ENCODE measurements at regions not wholly inside any gene's neighbourhood (a gene's known extent, or its start where the extent isn't known, plus 50 kb on each side); places are given as distances from the start of the nearest gene placed in this dataset.

DNA sequence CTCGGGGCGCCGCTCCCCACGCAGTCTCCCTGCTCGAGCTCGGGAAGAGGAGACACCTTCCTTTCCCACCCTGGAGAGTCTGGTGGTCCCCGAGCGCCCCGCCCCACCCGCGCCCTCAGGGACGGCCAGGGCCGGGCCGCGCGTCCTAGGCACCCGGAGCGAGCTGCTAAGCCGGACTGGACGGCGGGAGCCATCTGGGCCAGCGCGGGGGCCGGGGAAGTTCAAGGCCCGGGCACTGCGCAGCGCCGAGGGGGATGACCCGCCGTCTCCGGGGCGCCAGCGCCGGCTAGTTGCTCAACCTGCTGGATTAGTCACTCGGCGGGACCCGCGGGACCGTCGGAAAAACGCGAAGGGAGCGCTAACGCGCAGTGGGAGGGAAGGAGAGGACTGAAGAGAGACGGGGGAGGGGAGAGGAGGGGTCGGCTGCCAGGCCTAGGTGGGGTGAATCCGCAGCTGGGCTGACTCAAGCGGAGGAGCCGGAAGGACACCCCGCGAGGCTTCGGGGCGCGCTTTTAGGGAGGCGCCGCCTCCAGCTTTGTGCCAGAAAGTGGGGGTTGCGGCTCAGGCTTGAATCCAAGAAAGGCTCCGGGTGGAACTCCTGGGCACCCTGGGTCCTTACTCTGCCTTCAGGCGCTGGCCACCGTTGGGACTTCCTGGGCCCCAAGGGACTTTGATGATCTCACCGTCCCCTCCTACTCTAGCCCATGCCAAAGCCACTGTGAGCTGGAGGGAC is 75.7 kb upstream of the FOXP4 start:
- Histone ChIP-seq H3K27me3 (ENCODE audit: insufficient read depth, low read length) (peaks cover 25% of the 10 kb centered on the region; the same call in 1 of the 2 replicates), H4K8ac (replicated peaks; ENCODE audit: insufficient read length, low read depth, low read length) (no peak overlapping the region), H3K79me2 (ENCODE audit: insufficient read depth, low read length) (no peaks in the 10 kb centered on the region), H3K14ac (ENCODE audit: insufficient read depth, low read length) (peak overlapping the region; percentile 48), H2BK20ac (ENCODE audit: low read depth, low read length, poor library complexity, severe bottlenecking) (no peak overlapping the region), H3T11ph (ENCODE audit: low read length) (no peak overlapping the region), H3K56ac (ENCODE audit: insufficient read length, low read depth, low read length) (no peak overlapping the region), H3K4ac (ENCODE audit: low read depth, low read length) (no peak overlapping the region), H2AK5ac (ENCODE audit: insufficient read length, low read length) (no peak overlapping the region), H3K18ac (ENCODE audit: insufficient read length, low read depth, low read length) (no peak overlapping the region), H3K9ac (ENCODE audit: extremely low read depth, insufficient read length, low read length) (no peak overlapping the region), H2BK15ac (ENCODE audit: low read depth, low read length) (no peak overlapping the region), H3K4me1 (ENCODE audit: insufficient read depth, low read length) (peaks cover 8% of the 10 kb centered on the region; the same call in 1 of the 2 replicates), H2BK120ac (ENCODE audit: low read depth, low read length, poor library complexity, severe bottlenecking) (no peak overlapping the region), H3K4me2 (ENCODE audit: insufficient read depth, insufficient read length, low read length) (peak overlapping the region; percentile 77), H3K23ac (ENCODE audit: insufficient read length, low read depth, low read length) (no peak overlapping the region), H4K20me1 (ENCODE audit: control insufficient read depth, insufficient read depth, insufficient read length) (no peaks in the 10 kb centered on the region), H3K27ac (ENCODE audit: insufficient read length, low read depth, low read length) (no peak overlapping the region), H3K79me1 (ENCODE audit: insufficient read depth, low read depth, low read length, poor library complexity, severe bottlenecking) (no peaks in the 10 kb centered on the region), H3K23me2 (ENCODE audit: insufficient read length, low read depth, low read length, poor library complexity, severe bottlenecking) (peaks cover 13% of the 10 kb centered on the region), H4K91ac (ENCODE audit: insufficient read length, low read depth, low read length) (no peak overlapping the region), H4K5ac (ENCODE audit: insufficient read length, low read depth, low read length) (no peak overlapping the region), H2BK12ac (ENCODE audit: insufficient read length, low read depth, low read length) (no peak overlapping the region), H3K9me3 (ENCODE audit: control insufficient read depth, low read depth, low read length) (no peaks in the 10 kb centered on the region), H2BK5ac (ENCODE audit: insufficient read length, low read length) (no peak overlapping the region), H2AFZ (ENCODE audit: low read length) (no peak overlapping the region)
- peaks cover 98% of the 10 kb centered on the region for H3K27me3 Mint-ChIP-seq (ENCODE audit: low read depth)
- no peak overlapping the region for H3K27ac Mint-ChIP-seq
- peaks cover 34 to 47% of the 10 kb centered on the region in 2 experiments for H3K4me1 Mint-ChIP-seq
- peak overlapping the region; percentile 62 to 83 for H3K4me3 Mint-ChIP-seq
- TF ChIP-seq, protein P1, sequence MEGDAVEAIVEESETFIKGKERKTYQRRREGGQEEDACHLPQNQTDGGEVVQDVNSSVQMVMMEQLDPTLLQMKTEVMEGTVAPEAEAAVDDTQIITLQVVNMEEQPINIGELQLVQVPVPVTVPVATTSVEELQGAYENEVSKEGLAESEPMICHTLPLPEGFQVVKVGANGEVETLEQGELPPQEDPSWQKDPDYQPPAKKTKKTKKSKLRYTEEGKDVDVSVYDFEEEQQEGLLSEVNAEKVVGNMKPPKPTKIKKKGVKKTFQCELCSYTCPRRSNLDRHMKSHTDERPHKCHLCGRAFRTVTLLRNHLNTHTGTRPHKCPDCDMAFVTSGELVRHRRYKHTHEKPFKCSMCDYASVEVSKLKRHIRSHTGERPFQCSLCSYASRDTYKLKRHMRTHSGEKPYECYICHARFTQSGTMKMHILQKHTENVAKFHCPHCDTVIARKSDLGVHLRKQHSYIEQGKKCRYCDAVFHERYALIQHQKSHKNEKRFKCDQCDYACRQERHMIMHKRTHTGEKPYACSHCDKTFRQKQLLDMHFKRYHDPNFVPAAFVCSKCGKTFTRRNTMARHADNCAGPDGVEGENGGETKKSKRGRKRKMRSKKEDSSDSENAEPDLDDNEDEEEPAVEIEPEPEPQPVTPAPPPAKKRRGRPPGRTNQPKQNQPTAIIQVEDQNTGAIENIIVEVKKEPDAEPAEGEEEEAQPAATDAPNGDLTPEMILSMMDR (conservative IDR thresholded peaks at IDR 0.05): no peak
- DNase-seq: no peak
- no peaks in the 10 kb centered on the region; a peak in 2 of 5 replicates for H3K9me3 Mint-ChIP-seq
- WGBS (ENCODE audit: extremely low coverage, insufficient read length, low lambda C conversion rate): no CpG with 5 or more reads among the region's 62 CpGs
- H3K36me3 Mint-ChIP-seq (ENCODE audit: insufficient read depth in 1 of 3, low read depth in 3 of 3): no peaks in the 10 kb centered on the region; a peak in 1 of 7 replicates
